ENCODE measurements at regions not wholly inside any gene's neighbourhood (a gene's known extent, or its start where the extent isn't known, plus 50 kb on each side); places are given as distances from the start of the nearest gene placed in this dataset.

- TF ChIP-seq CREB1 (IDR thresholded peaks at IDR 0.05; ENCODE audit: low read depth) (no peak), EP300 (IDR thresholded peaks at IDR 0.05; ENCODE audit: borderline replicate concordance) (no peak), RAD21 (IDR thresholded peaks at IDR 0.05; ENCODE audit: low read depth) (no peak), MAX (IDR thresholded peaks at IDR 0.05) (no peak), CEBPB (IDR thresholded peaks at IDR 0.05) (0 out of 2 replicates have a peak, but pooled peaks have one; percentile 20), TAF1 (IDR thresholded peaks at IDR 0.05; ENCODE audit: low read depth) (no peak), REST (IDR thresholded peaks at IDR 0.05; ENCODE audit: low read depth) (no peak), FOXM1 (IDR thresholded peaks at IDR 0.05; ENCODE audit: borderline replicate concordance, low read depth) (no peak), YY1 (IDR thresholded peaks at IDR 0.05; ENCODE audit: low read depth) (no peak), USF1 (IDR thresholded peaks at IDR 0.05) (no peak), TEAD4 (IDR thresholded peaks at IDR 0.05) (no peak), EGR1 (IDR thresholded peaks at IDR 0.05) (no peak), TCF12 (IDR thresholded peaks at IDR 0.05; ENCODE audit: low read depth) (no peak), NFIC (IDR thresholded peaks at IDR 0.05) (no peak)
Observed at GRCh38 chr15:66832664-66833063, 130.6 kb downstream of the SMAD6 start.
